ENCODE measurements at regions not wholly inside any gene's neighbourhood (a gene's known extent, or its start where the extent isn't known, plus 50 kb on each side); places are given as distances from the start of the nearest gene placed in this dataset.
A peak's percentile ranks its signal among the peaks of the same experiment; 100 is the strongest.

DNA sequence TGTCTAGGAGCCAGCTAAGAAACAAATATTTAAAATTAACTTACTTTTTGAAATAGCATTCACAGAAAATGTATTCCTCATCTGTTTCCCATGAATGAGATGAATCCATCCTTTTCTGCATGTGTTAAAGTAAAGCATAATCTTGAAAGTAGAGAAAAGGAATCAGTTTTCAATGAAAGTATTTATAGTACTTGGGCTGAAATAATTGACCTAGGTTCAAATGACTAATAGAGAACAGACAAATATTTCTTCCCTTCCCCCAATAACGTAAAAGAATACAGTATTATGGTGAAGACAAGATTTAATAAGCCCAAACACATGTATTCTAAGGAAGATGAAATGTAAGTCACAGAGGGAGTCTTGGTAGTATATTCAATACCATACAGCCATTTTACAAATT, 403.5 kb downstream of the ZNF608 start:
- Histone ChIP-seq H3K4me3 (ENCODE audit: low read depth, low read length) (peak overlapping the region; percentile 52; the same call in 1 of the 2 replicates), H3K27ac (ENCODE audit: low read depth, low read length) (peak overlapping the region; percentile 73), H2AFZ (ENCODE audit: low read length, unreplicated experiment) (no peak overlapping the region), H3K36me3 (ENCODE audit: insufficient read depth, low read length) (no peaks in the 10 kb centered on the region), H3K4me1 (ENCODE audit: control insufficient read depth, insufficient read depth, low read length, unreplicated experiment) (peaks cover 28% of the 10 kb centered on the region), H3K79me2 (ENCODE audit: control insufficient read depth, insufficient read depth, low read length, unreplicated experiment) (no peaks in the 10 kb centered on the region), H3K27me3 (ENCODE audit: insufficient read depth, low read length) (no peaks in the 10 kb centered on the region)

DNA sequence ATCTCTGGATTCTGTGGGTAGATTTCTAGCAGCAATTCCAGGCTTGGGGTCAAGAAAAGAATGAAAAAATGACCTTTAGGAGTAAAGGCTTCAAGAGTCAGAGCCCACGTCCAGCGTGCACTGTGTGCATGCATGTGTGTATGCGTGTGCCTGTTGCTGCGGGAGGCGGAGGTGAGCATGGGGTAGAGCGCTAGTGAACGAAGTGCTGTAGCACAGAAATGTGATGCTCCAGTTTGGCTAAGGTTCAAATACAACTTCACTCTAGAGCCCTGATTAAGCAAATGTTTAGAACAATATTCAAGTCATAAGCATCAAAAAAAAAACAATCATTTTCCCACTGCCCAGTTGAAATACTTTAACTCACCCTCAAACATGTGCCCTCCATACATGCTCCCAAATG, 403.9 kb downstream of the ZNF608 start:
- Histone ChIP-seq H3K36me3 (ENCODE audit: insufficient read depth, low read length) (no peaks in the 10 kb centered on the region), H3K79me2 (ENCODE audit: control insufficient read depth, insufficient read depth, low read length, unreplicated experiment) (no peaks in the 10 kb centered on the region), H3K27me3 (ENCODE audit: insufficient read depth, low read length) (no peaks in the 10 kb centered on the region), H3K4me1 (ENCODE audit: control insufficient read depth, insufficient read depth, low read length, unreplicated experiment) (peaks cover 28% of the 10 kb centered on the region), H3K4me3 (ENCODE audit: low read depth, low read length) (0 out of 2 replicates have a peak overlapping the region, but pooled peaks have one; percentile 52), H3K27ac (ENCODE audit: low read depth, low read length) (peak overlapping the region; percentile 73), H2AFZ (ENCODE audit: low read length, unreplicated experiment) (no peak overlapping the region)

DNA sequence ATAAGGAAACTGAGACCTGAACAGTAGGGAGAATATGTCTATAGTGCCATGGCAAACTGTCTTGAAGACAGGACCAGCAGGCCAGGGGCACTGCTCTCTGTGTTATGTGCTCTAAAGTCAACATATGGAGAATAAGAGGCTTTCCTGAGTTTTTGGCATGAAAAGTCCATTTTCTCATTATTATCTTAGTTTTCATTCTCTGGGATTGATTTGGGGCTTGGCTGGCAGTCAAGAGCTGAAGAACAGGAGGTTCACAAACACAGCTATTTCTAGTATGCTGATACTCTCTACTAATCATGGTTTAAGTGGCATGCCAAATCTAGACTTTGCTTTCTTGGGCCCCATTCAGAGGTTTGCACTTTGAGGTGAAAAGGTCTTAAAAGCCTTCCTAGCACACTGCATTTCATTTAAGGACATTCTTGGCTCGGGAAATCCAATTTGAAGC, 404.4 kb downstream of the ZNF608 start:
- Histone ChIP-seq H3K4me3 (ENCODE audit: low read depth, low read length) (no peak overlapping the region), H3K36me3 (ENCODE audit: insufficient read depth, low read length) (no peaks in the 10 kb centered on the region), H3K4me1 (ENCODE audit: control insufficient read depth, insufficient read depth, low read length, unreplicated experiment) (peaks cover 28% of the 10 kb centered on the region), H3K79me2 (ENCODE audit: control insufficient read depth, insufficient read depth, low read length, unreplicated experiment) (no peaks in the 10 kb centered on the region), H2AFZ (ENCODE audit: low read length, unreplicated experiment) (no peak overlapping the region), H3K27ac (ENCODE audit: low read depth, low read length) (0 out of 2 replicates have a peak overlapping the region, but pooled peaks have one; percentile 17), H3K27me3 (ENCODE audit: insufficient read depth, low read length) (no peaks in the 10 kb centered on the region)

DNA sequence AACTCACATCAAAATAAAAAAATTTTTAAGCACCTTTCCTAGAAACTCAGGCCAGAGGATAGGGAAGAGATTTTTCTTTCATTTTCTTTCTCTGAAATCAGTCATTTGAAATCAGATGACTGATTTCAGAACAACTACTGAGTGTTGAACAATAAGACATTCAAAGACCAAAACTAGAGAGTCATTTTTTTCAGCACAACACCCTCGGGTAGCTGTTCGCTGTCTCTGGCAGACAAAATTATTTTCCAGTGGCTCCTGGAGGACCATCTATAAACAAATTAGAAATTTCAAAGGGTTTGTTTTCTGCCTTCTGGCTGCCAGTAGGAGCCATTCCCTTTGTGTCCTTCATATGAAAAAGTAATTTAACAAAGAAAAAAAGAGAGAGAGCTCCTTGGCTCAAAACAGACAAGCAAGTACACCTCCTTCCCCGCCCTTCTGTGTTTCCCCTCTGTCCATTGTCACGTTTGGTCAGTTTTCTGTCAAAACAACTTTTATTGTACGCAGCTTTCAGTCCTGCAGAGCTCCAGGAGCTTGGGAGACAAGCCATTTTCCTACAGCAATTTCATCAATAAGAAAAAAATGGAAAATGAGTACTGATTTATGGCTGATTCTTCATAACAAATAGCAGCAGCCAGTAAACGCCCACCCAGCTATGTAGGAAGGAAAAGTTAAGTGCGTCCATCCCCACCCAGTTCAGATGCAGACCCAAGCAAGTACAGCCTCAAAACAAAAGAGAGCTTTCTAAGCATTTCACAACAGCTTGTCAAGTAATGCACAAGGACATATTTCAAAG, 405.2 kb downstream of the ZNF608 start:
- no peak overlapping the region for H2AFZ ChIP-seq (ENCODE audit: low read length, unreplicated experiment)
- no peak overlapping the region for H3K27ac ChIP-seq (ENCODE audit: low read depth, low read length)
- peaks cover 28% of the 10 kb centered on the region for H3K4me1 ChIP-seq (ENCODE audit: control insufficient read depth, insufficient read depth, low read length, unreplicated experiment)
- no peak overlapping the region for H3K4me3 ChIP-seq (ENCODE audit: low read depth, low read length)
- H3K79me2 ChIP-seq (ENCODE audit: control insufficient read depth, insufficient read depth, low read length, unreplicated experiment): no peaks in the 10 kb centered on the region
- H3K27me3 ChIP-seq (ENCODE audit: insufficient read depth, low read length): no peaks in the 10 kb centered on the region
- H3K36me3 ChIP-seq (ENCODE audit: insufficient read depth, low read length): no peaks in the 10 kb centered on the region

DNA sequence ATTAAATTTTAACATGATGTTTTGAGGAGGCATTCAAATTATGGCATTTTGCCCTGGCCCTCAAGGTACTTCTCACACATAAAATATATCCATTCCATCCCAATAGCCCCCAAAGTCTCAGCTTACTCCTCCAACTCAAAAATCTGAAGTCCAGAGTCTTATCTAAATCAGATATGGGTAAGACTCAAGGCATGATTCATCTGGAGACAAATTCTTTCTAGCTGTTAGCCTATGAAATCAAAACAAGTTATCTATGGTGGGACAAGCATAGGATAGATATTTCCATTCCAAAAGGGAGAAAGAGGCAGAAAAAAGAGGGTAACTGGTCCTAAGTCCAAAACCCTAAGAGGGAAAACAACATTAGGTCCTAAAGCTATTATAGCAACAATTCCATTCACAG, 408.4 kb downstream of the ZNF608 start:
- H3K4me3 ChIP-seq (ENCODE audit: low read depth, low read length): no peak overlapping the region
- H3K27ac ChIP-seq (ENCODE audit: low read depth, low read length): no peak overlapping the region
- H3K79me2 ChIP-seq (ENCODE audit: control insufficient read depth, insufficient read depth, low read length, unreplicated experiment): no peaks in the 10 kb centered on the region
- H3K27me3 ChIP-seq (ENCODE audit: insufficient read depth, low read length): no peaks in the 10 kb centered on the region
- peaks cover 13% of the 10 kb centered on the region for H3K4me1 ChIP-seq (ENCODE audit: control insufficient read depth, insufficient read depth, low read length, unreplicated experiment)
- no peaks in the 10 kb centered on the region for H3K36me3 ChIP-seq (ENCODE audit: insufficient read depth, low read length)
- H2AFZ ChIP-seq (ENCODE audit: low read length, unreplicated experiment): no peak overlapping the region

DNA sequence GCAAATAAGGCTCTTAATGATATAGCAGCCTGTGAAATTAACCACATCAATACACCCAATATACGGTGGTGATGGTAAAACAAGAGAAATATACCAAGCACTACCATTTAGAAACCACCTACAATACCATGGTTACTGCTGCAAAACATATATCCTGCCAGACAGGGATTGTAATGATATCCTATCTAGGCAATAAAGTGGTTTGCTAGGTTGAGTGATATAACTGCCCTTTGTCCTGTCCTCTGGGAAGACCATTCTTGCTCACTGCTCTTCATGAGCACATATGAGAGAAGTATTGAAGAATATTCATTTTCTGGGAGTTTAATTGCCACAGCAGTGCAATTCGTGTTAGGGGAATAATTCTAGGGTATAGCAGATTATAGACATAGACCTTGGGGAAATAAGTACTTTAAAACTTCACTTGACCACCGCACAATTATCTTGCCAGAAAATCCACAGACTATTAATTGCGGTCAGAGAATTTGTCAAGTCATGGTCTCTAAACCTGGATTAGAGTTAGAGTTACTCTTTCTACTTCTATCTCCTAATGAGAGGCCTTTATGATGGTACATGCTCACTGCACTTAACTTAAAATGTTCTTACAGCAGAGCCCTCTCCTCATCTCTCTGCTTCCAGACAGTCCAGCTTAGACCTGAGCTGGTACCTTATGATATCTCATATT, 413.0 kb downstream of the ZNF608 start:
- H3K27ac ChIP-seq (ENCODE audit: low read depth, low read length): no peak overlapping the region
- no peaks in the 10 kb centered on the region for H3K36me3 ChIP-seq (ENCODE audit: insufficient read depth, low read length)
- no peak overlapping the region for H3K4me3 ChIP-seq (ENCODE audit: low read depth, low read length)
- H3K4me1 ChIP-seq (ENCODE audit: control insufficient read depth, insufficient read depth, low read length, unreplicated experiment): no peaks in the 10 kb centered on the region
- H2AFZ ChIP-seq (ENCODE audit: low read length, unreplicated experiment): no peak overlapping the region
- H3K27me3 ChIP-seq (ENCODE audit: insufficient read depth, low read length): no peaks in the 10 kb centered on the region
- no peaks in the 10 kb centered on the region for H3K79me2 ChIP-seq (ENCODE audit: control insufficient read depth, insufficient read depth, low read length, unreplicated experiment)

DNA sequence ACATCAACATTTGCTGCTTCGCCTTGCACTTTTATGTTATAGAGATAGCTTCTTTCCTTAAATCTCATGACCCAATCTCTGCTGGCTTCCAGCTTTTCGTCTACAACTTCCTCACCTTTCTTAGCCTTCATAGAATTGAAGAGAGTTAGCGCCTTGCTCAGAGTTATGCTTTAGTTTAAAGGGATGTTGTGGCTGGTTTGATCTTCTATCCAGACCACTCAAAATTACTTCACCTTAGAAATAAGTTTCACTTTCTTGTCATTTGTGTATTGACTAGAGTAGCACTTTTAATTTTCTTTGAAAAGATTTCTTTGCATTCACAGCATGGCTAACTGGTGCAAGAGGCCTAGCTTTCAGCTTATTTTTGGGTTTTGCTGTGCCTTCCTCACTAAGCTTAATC, 414.2 kb downstream of the ZNF608 start:
- H3K79me2 ChIP-seq (ENCODE audit: control insufficient read depth, insufficient read depth, low read length, unreplicated experiment): no peaks in the 10 kb centered on the region
- H3K36me3 ChIP-seq (ENCODE audit: insufficient read depth, low read length): no peaks in the 10 kb centered on the region
- no peaks in the 10 kb centered on the region for H3K27me3 ChIP-seq (ENCODE audit: insufficient read depth, low read length)
- H3K4me3 ChIP-seq (ENCODE audit: low read depth, low read length): no peak overlapping the region
- no peaks in the 10 kb centered on the region for H3K4me1 ChIP-seq (ENCODE audit: control insufficient read depth, insufficient read depth, low read length, unreplicated experiment)
- no peak overlapping the region for H2AFZ ChIP-seq (ENCODE audit: low read length, unreplicated experiment)
- H3K27ac ChIP-seq (ENCODE audit: low read depth, low read length): no peak overlapping the region

DNA sequence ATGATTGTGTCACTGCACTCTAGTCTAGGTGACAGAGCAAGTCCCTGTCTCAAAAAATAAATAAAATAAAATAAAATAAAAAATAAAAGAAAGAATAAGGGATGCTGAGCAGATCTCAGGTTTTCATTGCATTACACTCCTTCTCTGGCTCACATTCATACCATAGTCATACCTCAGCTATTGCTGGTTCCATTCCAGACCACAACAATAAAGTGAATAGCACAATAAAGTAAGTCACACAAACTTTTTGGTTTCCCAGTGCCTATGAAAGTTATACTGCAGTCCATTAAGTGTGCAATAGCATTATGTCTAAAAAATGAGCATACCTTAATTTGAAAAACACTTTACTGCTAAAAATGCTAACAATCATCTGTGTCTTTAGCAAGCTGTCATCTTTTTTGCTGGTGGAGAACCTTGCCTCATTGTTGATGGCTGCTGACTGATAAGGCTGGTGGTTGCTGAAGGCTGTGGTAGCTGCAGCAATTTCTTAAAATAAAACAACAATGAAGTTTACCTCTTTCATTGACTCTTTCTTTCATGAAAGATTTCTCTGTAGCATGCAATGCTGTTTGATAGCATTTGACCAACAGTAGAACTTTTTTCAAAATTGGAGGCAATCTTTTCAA, 415.7 kb downstream of the ZNF608 start:
- Histone ChIP-seq H3K27me3 (ENCODE audit: insufficient read depth, low read length) (no peaks in the 10 kb centered on the region; the same call in 1 of the 2 replicates), H3K4me3 (ENCODE audit: low read depth, low read length) (no peak overlapping the region), H2AFZ (ENCODE audit: low read length, unreplicated experiment) (no peak overlapping the region)

DNA sequence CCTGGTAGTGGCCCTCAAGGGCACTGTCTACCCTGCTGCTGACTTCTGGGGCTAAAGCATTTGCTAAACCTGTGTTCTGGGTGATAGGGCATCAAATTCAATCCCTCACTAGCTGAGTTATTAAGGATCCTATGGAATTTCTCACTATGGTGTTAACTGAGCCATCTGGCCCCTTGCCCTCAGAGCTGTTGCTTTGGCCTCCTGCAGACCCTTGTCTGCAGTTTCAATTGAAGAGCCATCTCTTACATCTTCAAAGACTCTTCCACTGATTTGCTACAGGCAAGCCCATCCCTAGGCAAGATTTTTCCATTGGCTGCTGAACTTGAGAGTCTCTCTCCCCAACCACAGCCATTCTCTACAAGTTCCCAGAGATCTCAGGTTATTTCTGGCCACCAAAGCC, 418.2 kb downstream of the ZNF608 start:
- Histone ChIP-seq H3K4me1 (ENCODE audit: control insufficient read depth, insufficient read depth, low read length, unreplicated experiment) (no peaks in the 10 kb centered on the region), H2AFZ (ENCODE audit: low read length, unreplicated experiment) (no peak overlapping the region), H3K27ac (ENCODE audit: low read depth, low read length) (no peak overlapping the region), H3K4me3 (ENCODE audit: low read depth, low read length) (no peak overlapping the region), H3K36me3 (ENCODE audit: insufficient read depth, low read length) (no peaks in the 10 kb centered on the region), H3K27me3 (ENCODE audit: insufficient read depth, low read length) (no peaks in the 10 kb centered on the region; the same call in 1 of the 2 replicates), H3K79me2 (ENCODE audit: control insufficient read depth, insufficient read depth, low read length, unreplicated experiment) (no peaks in the 10 kb centered on the region)

More for the DNA sequence above, 415.7 kb downstream of the ZNF608 start:
- H3K27ac ChIP-seq (ENCODE audit: low read depth, low read length): no peak overlapping the region
- no peaks in the 10 kb centered on the region for H3K36me3 ChIP-seq (ENCODE audit: insufficient read depth, low read length)
- no peaks in the 10 kb centered on the region for H3K79me2 ChIP-seq (ENCODE audit: control insufficient read depth, insufficient read depth, low read length, unreplicated experiment)
- H3K4me1 ChIP-seq (ENCODE audit: control insufficient read depth, insufficient read depth, low read length, unreplicated experiment): no peaks in the 10 kb centered on the region

DNA sequence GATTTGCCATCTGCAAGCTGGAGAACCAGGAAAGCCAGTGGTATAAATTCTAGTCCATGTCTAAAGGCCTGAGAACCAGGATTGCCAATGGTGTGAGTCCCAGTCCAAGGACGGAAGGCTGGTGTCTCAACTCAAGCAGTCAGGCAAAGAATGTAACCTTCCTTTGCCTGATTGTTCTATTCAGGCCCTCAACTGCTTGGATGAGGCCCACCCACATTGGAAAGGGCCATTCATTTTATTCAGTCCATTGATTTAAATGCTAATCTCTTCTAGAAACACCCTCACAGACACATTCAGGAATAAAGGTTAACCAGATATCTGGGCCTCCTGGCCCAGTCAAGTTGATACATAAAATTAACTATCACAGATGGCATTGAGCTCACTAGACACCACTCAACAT, 427.8 kb downstream of the ZNF608 start:
- no peaks in the 10 kb centered on the region for H3K4me1 ChIP-seq (ENCODE audit: control insufficient read depth, insufficient read depth, low read length, unreplicated experiment)
- H3K79me2 ChIP-seq (ENCODE audit: control insufficient read depth, insufficient read depth, low read length, unreplicated experiment): no peaks in the 10 kb centered on the region
- no peak overlapping the region for H2AFZ ChIP-seq (ENCODE audit: low read length, unreplicated experiment)
- no peaks in the 10 kb centered on the region for H3K27me3 ChIP-seq (ENCODE audit: insufficient read depth, low read length)
- no peak overlapping the region for H3K27ac ChIP-seq (ENCODE audit: low read depth, low read length)
- no peak overlapping the region for H3K4me3 ChIP-seq (ENCODE audit: low read depth, low read length)
- H3K36me3 ChIP-seq (ENCODE audit: insufficient read depth, low read length): no peaks in the 10 kb centered on the region

Data from ACC112 (cell line).